Hepatocyte (in vitro differentiated cells): ENCODE measurements at regions not wholly inside any gene's neighbourhood (a gene's known extent, or its start where the extent isn't known, plus 50 kb on each side); places are given as distances from the start of the nearest gene placed in this dataset.
A peak's percentile ranks its signal among the peaks of the same experiment; 100 is the strongest.

Experiments used
- DNase-seq: peaks from one replicate; pipeline ENCODE4 v3.0.0-alpha.2; 2016; ENCODE audit warnings: low spot score
- H2AFZ ChIP-seq: fragments of 200-600 bp; sonication (generic); 2 replicates; pipeline ENCODE4 v1.6.0; 2016; ENCODE audit warnings: antibody characterized with exemption, mild to moderate bottlenecking
- H3K27ac ChIP-seq: fragments of 200-600 bp; sonication (generic); 2 replicates; pipeline ENCODE4 v1.5.1; 2016; ENCODE audit warnings: mild to moderate bottlenecking
- H3K27me3 ChIP-seq: fragments of 200-600 bp; sonication (generic); 2 replicates; pipeline ENCODE4 v1.6.1; 2016
- H3K36me3 ChIP-seq: fragments of 200-600 bp; sonication (generic); replicated peaks from 2 replicates; pipeline ENCODE4 v1.5.1; 2016; ENCODE audit warnings: low read depth; ENCODE audit not compliant: insufficient read depth
- H3K4me1 ChIP-seq: fragments of 200-600 bp; sonication (generic); 2 replicates; pipeline ENCODE4 v1.5.1; 2016; ENCODE audit warnings: mild to moderate bottlenecking, moderate library complexity; ENCODE audit not compliant: insufficient read depth
- H3K4me2 ChIP-seq: fragments of 200-600 bp; sonication (generic); 2 replicates; pipeline ENCODE4 v1.6.0; 2016
- H3K4me3 ChIP-seq: fragments of 200-600 bp; sonication (generic); 2 replicates; pipeline ENCODE4 v1.5.1; 2016; ENCODE audit warnings: mild to moderate bottlenecking
- H3K79me2 ChIP-seq: fragments of 200-600 bp; sonication (generic); 2 replicates; pipeline ENCODE4 v1.6.0; 2017; ENCODE audit warnings: mild to moderate bottlenecking
- H3K9me2 ChIP-seq: fragments of 200-600 bp; sonication (generic); replicated peaks from 2 replicates; pipeline ENCODE4 v1.6.0; 2017; ENCODE audit warnings: mild to moderate bottlenecking; ENCODE audit not compliant: insufficient read depth
- H3K9me3 ChIP-seq: fragments of 200-600 bp; sonication (generic); 2 replicates; pipeline ENCODE4 v1.5.1; 2016; ENCODE audit warnings: low read depth, mild to moderate bottlenecking
- H4K20me1 ChIP-seq: fragments of 200-600 bp; sonication (generic); 2 replicates; pipeline ENCODE4 v1.6.0; 2016; ENCODE audit warnings: mild to moderate bottlenecking; ENCODE audit not compliant: insufficient read depth, poor library complexity, severe bottlenecking
- CTCF ChIP-seq: fragments of 200-600 bp; sonication (generic); IDR thresholded peaks from 2 replicates; pipeline ENCODE4 v1.5.1; 2016; ENCODE audit warnings: antibody characterized with exemption, mild to moderate bottlenecking; ENCODE audit not compliant: poor library complexity
- EZH2 ChIP-seq: fragments of 200-600 bp; sonication (generic); IDR thresholded peaks from 2 replicates; pipeline ENCODE4 v1.6.1; 2016; ENCODE audit warnings: antibody characterized with exemption, mild to moderate bottlenecking, borderline replicate concordance
- EZH2phosphoT487 ChIP-seq: fragments of 200-600 bp; sonication (generic); IDR thresholded peaks from one replicate; pipeline ENCODE4 v1.6.1; 2018; ENCODE audit warnings: antibody characterized with exemption, mild to moderate bottlenecking, low read depth, moderate library complexity; ENCODE audit not compliant: unreplicated experiment, severe bottlenecking
- WGBS: methylation state at CpG from one replicate; pipeline ENCODE4 v1.1.6; 2016; ENCODE audit warnings: low lambda C conversion rate; ENCODE audit errors: missing lambda C conversion rate; 5-methylcytosine and 5-hydroxymethylcytosine counted together

GRCh38 chr2:58959996-58960395 lies 718.9 kb upstream of the FANCL start:
- Histone ChIP-seq H3K27ac (no peak overlapping the region), H3K9me3 (no peaks in the 10 kb centered on the region), H3K4me3 (no peak overlapping the region), H3K27me3 (no peaks in the 10 kb centered on the region), H3K36me3 (no peaks in the 10 kb centered on the region), H2AFZ (no peak overlapping the region), H3K4me1 (peaks cover 10% of the 10 kb centered on the region), H4K20me1 (no peaks in the 10 kb centered on the region), H3K79me2 (no peaks in the 10 kb centered on the region), H3K9me2 (no peaks in the 10 kb centered on the region), H3K4me2 (no peak overlapping the region)
- 60% methylated on average over 8 of the region's 8 CpGs for WGBS
- DNase-seq, result no peak
- TF ChIP-seq EZH2phosphoT487 (no peak), CTCF (no peak), EZH2 (no peak)

GRCh38 chr2:58957188-58957840 lies 716.2 kb upstream of the FANCL start:
- H3K9me2 ChIP-seq, result no peaks in the 10 kb centered on the region
- no peak for DNase-seq
- TF ChIP-seq CTCF (no peak), EZH2phosphoT487 (no peak), EZH2 (no peak)
- no peaks in the 10 kb centered on the region for H3K27me3 ChIP-seq
- H4K20me1 ChIP-seq, result no peaks in the 10 kb centered on the region
- H2AFZ ChIP-seq, result no peak overlapping the region
- H3K36me3 ChIP-seq, result no peaks in the 10 kb centered on the region
- no peak overlapping the region for H3K4me2 ChIP-seq
- no peaks in the 10 kb centered on the region for H3K9me3 ChIP-seq
- peaks cover 13% of the 10 kb centered on the region for H3K4me1 ChIP-seq
- no peak overlapping the region for H3K27ac ChIP-seq
- WGBS, result 51% methylated on average over 4 of the region's 4 CpGs
- no peak overlapping the region for H3K4me3 ChIP-seq
- no peaks in the 10 kb centered on the region for H3K79me2 ChIP-seq

GRCh38 chr2:58954880-58955385 lies 713.8 kb upstream of the FANCL start:
- TF ChIP-seq CTCF, result no peak
- TF ChIP-seq EZH2phosphoT487, result no peak
- no peak for TF ChIP-seq EZH2
- H3K4me3 ChIP-seq, result no peak overlapping the region
- no peaks in the 10 kb centered on the region for H4K20me1 ChIP-seq
- no peaks in the 10 kb centered on the region for H3K27me3 ChIP-seq
- H2AFZ ChIP-seq, result peak overlapping the region; percentile 57
- H3K9me3 ChIP-seq, result no peaks in the 10 kb centered on the region
- 35% methylated on average over 11 of the region's 11 CpGs for WGBS
- H3K36me3 ChIP-seq, result no peaks in the 10 kb centered on the region
- H3K79me2 ChIP-seq, result no peaks in the 10 kb centered on the region
- peak overlapping the region; percentile 49 for H3K4me2 ChIP-seq
- no peak overlapping the region for H3K27ac ChIP-seq
- DNase-seq, result no peak
- no peaks in the 10 kb centered on the region for H3K9me2 ChIP-seq
- H3K4me1 ChIP-seq, result peaks cover 13% of the 10 kb centered on the region
